KMS-11 (cell line): ENCODE measurements at regions not wholly inside any gene's neighbourhood (a gene's known extent, or its start where the extent isn't known, plus 50 kb on each side); places are given as distances from the start of the nearest gene placed in this dataset.

Experiments
- H2AFZ ChIP-seq: fragments of 200-600 bp; sonication (generic); 2 replicates; pipeline ENCODE4 v1.6.1; 2016; ENCODE audit warnings: antibody characterized with exemption, mixed run types, low read depth
- H3K27ac ChIP-seq: fragments of 200-600 bp; sonication (generic); 2 replicates; pipeline ENCODE4 v1.6.1; 2016; ENCODE audit warnings: mild to moderate bottlenecking, mixed run types
- H3K27me3 ChIP-seq: fragments of 200-600 bp; sonication (generic); 2 replicates; pipeline ENCODE4 v1.6.1; 2017; ENCODE audit warnings: mild to moderate bottlenecking, low read depth, mixed run types, moderate library complexity; ENCODE audit not compliant: insufficient read depth
- H3K36me3 ChIP-seq: fragments of 200-600 bp; sonication (generic); 2 replicates; pipeline ENCODE4 v1.6.1; 2017; ENCODE audit warnings: mild to moderate bottlenecking, mixed run types; ENCODE audit not compliant: insufficient read depth
- H3K4me1 ChIP-seq: fragments of 200-600 bp; sonication (generic); 2 replicates; pipeline ENCODE4 v1.6.1; 2016; ENCODE audit warnings: mild to moderate bottlenecking, low read depth, mixed run types; ENCODE audit not compliant: poor library complexity, severe bottlenecking
- H3K4me2 ChIP-seq: fragments of 200-600 bp; sonication (generic); 2 replicates; pipeline ENCODE4 v1.7.0; 2016; ENCODE audit warnings: mild to moderate bottlenecking, mixed run types
- H3K4me3 ChIP-seq: fragments of 200-600 bp; sonication (generic); IDR thresholded peaks from 2 replicates; pipeline ENCODE4 v1.6.1; 2017; ENCODE audit warnings: low read depth, low read length, mixed read lengths; ENCODE audit not compliant: insufficient read depth
- H3K79me2 ChIP-seq: fragments of 200-600 bp; sonication (generic); 2 replicates; pipeline ENCODE4 v1.6.1; 2016; ENCODE audit warnings: low read depth, mixed run types; ENCODE audit not compliant: insufficient read depth
- H3K9ac ChIP-seq: fragments of 200-600 bp; sonication (generic); 2 replicates; pipeline ENCODE4 v1.6.1; 2016; ENCODE audit warnings: mild to moderate bottlenecking, mixed run types
- H4K20me1 ChIP-seq: fragments of 200-600 bp; sonication (generic); 2 replicates; pipeline ENCODE4 v1.6.1; 2016; ENCODE audit warnings: mild to moderate bottlenecking, mixed run types; ENCODE audit not compliant: insufficient read depth
- CTCF ChIP-seq: fragments of 200-600 bp; sonication (generic); conservative IDR thresholded peaks from 2 replicates; pipeline ENCODE4 v1.6.1; 2017; ENCODE audit warnings: low read depth, mild to moderate bottlenecking, antibody characterized with exemption, low read length, moderate library complexity, mixed read lengths

- no peak for TF ChIP-seq CTCF
Observed at GRCh38 chr1:82948386-82948785, 1050.5 kb downstream of the TTLL7 start.

GRCh38 chr1:82947278-82947677 lies 1051.7 kb downstream of the TTLL7 start:
- Histone ChIP-seq H3K27me3 (no peaks in the 10 kb centered on the region), H3K27ac (no peak overlapping the region), H3K9ac (no peak overlapping the region), H3K36me3 (no peaks in the 10 kb centered on the region), H3K79me2 (no peaks in the 10 kb centered on the region), H3K4me3 (no peak overlapping the region), H3K4me2 (no peak overlapping the region), H4K20me1 (no peaks in the 10 kb centered on the region), H2AFZ (no peak overlapping the region), H3K4me1 (no peaks in the 10 kb centered on the region)
- TF ChIP-seq CTCF = no peak

More at GRCh38 chr1:82948386-82948785, 1050.5 kb downstream of the TTLL7 start:
- Histone ChIP-seq H3K4me1 (no peaks in the 10 kb centered on the region), H3K79me2 (no peaks in the 10 kb centered on the region), H2AFZ (no peak overlapping the region), H3K4me2 (no peak overlapping the region), H3K36me3 (no peaks in the 10 kb centered on the region), H3K27me3 (no peaks in the 10 kb centered on the region), H3K27ac (no peak overlapping the region), H3K4me3 (no peak overlapping the region), H3K9ac (no peak overlapping the region), H4K20me1 (no peaks in the 10 kb centered on the region)

GRCh38 chr1:82946096-82946605 lies 1052.8 kb downstream of the TTLL7 start:
- TF ChIP-seq CTCF = no peak
- Histone ChIP-seq H3K4me1 (no peaks in the 10 kb centered on the region), H3K9ac (no peak overlapping the region), H2AFZ (no peak overlapping the region), H3K4me3 (no peak overlapping the region), H4K20me1 (no peaks in the 10 kb centered on the region), H3K4me2 (no peak overlapping the region), H3K79me2 (no peaks in the 10 kb centered on the region), H3K36me3 (no peaks in the 10 kb centered on the region), H3K27me3 (no peaks in the 10 kb centered on the region), H3K27ac (no peak overlapping the region)

- no peak overlapping the region for H2AFZ ChIP-seq
- H3K9ac ChIP-seq = no peak overlapping the region
- no peak overlapping the region for H3K4me3 ChIP-seq
- no peaks in the 10 kb centered on the region for H3K79me2 ChIP-seq
- H4K20me1 ChIP-seq = no peaks in the 10 kb centered on the region
- TF ChIP-seq CTCF = no peak
- H3K27me3 ChIP-seq = no peaks in the 10 kb centered on the region
- no peaks in the 10 kb centered on the region for H3K36me3 ChIP-seq
- H3K4me1 ChIP-seq = no peaks in the 10 kb centered on the region
- no peak overlapping the region for H3K4me2 ChIP-seq
- no peak overlapping the region for H3K27ac ChIP-seq
Observed at GRCh38 chr1:82944822-82945221, 1054.1 kb downstream of the TTLL7 start.
